Gastrocnemius medialis (tissue), 4 donors: ENCODE measurements at regions not wholly inside any gene's neighbourhood (a gene's known extent, or its start where the extent isn't known, plus 50 kb on each side); places are given as distances from the start of the nearest gene placed in this dataset.
"Not testable (repeated sequence)": the region's sequence is repeated elsewhere in the genome, so short reads cannot be mapped to it uniquely, and the experiment has no call there.

ENCODE experiments used
- ATAC-seq, 2 donors: fragments of 150-250 bp; one replicate each; pipeline ENCODE4 v1.9.1; 2016
- DNase-seq, 2 donors: peaks; one replicate each; pipeline ENCODE4 v3.0.0-alpha.2; 2019
- H3K27ac ChIP-seq, 4 donors: fragments of 200-600 bp; sonication (generic); 1 replicate in 1 of 4; 2 replicates in 3 of 4; pipeline ENCODE4 v1.5.1; 2016 to 2018; ENCODE audit warnings: mild to moderate bottlenecking in 2 of 4, moderate library complexity in 1 of 4
- H3K27me3 ChIP-seq, 3 donors: fragments of 200-600 bp; sonication (generic) in 2 of 3; 1 replicate in 1 of 3; 2 replicates in 2 of 3; pipeline versions ENCODE4 v1.5.1 to v1.6.0; 2016 to 2019; ENCODE audit warnings: mild to moderate bottlenecking in 1 of 3, moderate library complexity in 1 of 3
- H3K36me3 ChIP-seq, 2 donors: fragments of 200-600 bp; sonication (generic) in 1 of 2; one replicate each; pipeline ENCODE4 v1.5.1; 2017 to 2018
- H3K4me1 ChIP-seq, 2 donors: fragments of 200-600 bp; sonication (generic) in 1 of 2; one replicate each; pipeline ENCODE4 v1.5.1; 2016 to 2017; ENCODE audit warnings: mild to moderate bottlenecking in 2 of 2
- H3K4me3 ChIP-seq, 4 donors: fragments of 200-600 bp; sonication (generic) in 3 of 4; 1 replicate in 1 of 4; 2 replicates in 3 of 4; pipeline ENCODE4 v1.5.1; 2016 to 2019; ENCODE audit warnings: mild to moderate bottlenecking in 2 of 4
- H3K9me3 ChIP-seq, 3 donors: fragments of 200-600 bp; sonication (generic) in 2 of 3; 1 replicate in 1 of 3; 2 replicates in 2 of 3; pipeline ENCODE4 v1.5.1; 2016 to 2019
- POLR2A ChIP-seq, 2 donors: fragments of 450-650 bp; IDR thresholded peaks; one replicate each; pipeline ENCODE4 v1.6.1; 2017; ENCODE audit warnings: antibody characterized with exemption in 2 of 2, mild to moderate bottlenecking in 2 of 2, moderate library complexity in 2 of 2
- in situ Hi-C, 4 donors: fragments of 200-750 bp; cut with MboI; loops; one replicate each; pipeline versions ENCODE4 v1.15.0 to v1.8.0; 2017; ENCODE audit warnings: low sequenced_read_pairs in 4 of 4
- intact Hi-C: fragments of 100-400 bp; cut with DNase I; formaldehyde crosslinking; loops from one replicate; pipeline ENCODE4 v1.15.1; 2023; ENCODE audit warnings: low total_unique reads
- TF ChIP-seq, protein P1 (sequence below), 5 experiments: fragments of 450-650 bp in 3 of 5; fragments of 200-600 bp in 2 of 5; sonication (generic) in 2 of 5; IDR thresholded peaks in 4 of 5; conservative IDR thresholded peaks in 1 of 5; 1 replicate in 4 of 5; 2 replicates in 1 of 5; pipeline ENCODE4 v1.5.1; 2016 to 2019; ENCODE audit warnings: antibody characterized with exemption in 5 of 5, mild to moderate bottlenecking in 3 of 5, moderate library complexity in 3 of 5

DNA sequence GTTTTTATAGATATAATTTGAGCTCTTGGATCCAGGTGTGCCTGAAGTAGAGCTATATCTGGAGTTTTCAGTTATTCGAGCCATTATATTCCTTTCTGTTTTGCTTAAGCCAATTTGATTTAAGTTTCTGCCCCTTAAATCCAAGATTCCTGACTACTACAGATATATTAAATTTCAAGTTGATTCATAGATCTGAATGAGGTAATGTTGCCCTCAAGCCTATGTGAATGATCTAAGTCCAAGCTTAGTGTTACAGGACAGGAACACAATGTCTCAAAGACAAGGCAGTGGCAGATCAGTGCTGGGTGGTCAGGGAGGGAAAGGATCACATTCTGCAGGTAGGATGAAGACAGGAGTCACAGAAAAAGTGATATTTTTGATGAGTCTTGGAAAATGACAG is 75.7 kb upstream of the CTBP2 start:
- TF ChIP-seq, protein P1, sequence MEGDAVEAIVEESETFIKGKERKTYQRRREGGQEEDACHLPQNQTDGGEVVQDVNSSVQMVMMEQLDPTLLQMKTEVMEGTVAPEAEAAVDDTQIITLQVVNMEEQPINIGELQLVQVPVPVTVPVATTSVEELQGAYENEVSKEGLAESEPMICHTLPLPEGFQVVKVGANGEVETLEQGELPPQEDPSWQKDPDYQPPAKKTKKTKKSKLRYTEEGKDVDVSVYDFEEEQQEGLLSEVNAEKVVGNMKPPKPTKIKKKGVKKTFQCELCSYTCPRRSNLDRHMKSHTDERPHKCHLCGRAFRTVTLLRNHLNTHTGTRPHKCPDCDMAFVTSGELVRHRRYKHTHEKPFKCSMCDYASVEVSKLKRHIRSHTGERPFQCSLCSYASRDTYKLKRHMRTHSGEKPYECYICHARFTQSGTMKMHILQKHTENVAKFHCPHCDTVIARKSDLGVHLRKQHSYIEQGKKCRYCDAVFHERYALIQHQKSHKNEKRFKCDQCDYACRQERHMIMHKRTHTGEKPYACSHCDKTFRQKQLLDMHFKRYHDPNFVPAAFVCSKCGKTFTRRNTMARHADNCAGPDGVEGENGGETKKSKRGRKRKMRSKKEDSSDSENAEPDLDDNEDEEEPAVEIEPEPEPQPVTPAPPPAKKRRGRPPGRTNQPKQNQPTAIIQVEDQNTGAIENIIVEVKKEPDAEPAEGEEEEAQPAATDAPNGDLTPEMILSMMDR (IDR thresholded peaks at IDR 0.05 in 4 of 5, conservative IDR thresholded peaks at IDR 0.05 in 1 of 5): no peak
- TF ChIP-seq POLR2A (IDR thresholded peaks at IDR 0.05): no peak
- ATAC-seq: no peak
- H3K4me3 ChIP-seq: no peak overlapping the region
- H3K27me3 ChIP-seq: no peaks in the 10 kb centered on the region
- H3K36me3 ChIP-seq: no peaks in the 10 kb centered on the region
- DNase-seq: no peak
- H3K27ac ChIP-seq: no peak overlapping the region
- intact Hi-C loops (no loop called here), in situ Hi-C loops (no loop called here)
- H3K9me3 ChIP-seq: peaks cover 0 to 3% (median 0%) of the 10 kb centered on the region in 3 donors
- no peaks in the 10 kb centered on the region for H3K4me1 ChIP-seq

DNA sequence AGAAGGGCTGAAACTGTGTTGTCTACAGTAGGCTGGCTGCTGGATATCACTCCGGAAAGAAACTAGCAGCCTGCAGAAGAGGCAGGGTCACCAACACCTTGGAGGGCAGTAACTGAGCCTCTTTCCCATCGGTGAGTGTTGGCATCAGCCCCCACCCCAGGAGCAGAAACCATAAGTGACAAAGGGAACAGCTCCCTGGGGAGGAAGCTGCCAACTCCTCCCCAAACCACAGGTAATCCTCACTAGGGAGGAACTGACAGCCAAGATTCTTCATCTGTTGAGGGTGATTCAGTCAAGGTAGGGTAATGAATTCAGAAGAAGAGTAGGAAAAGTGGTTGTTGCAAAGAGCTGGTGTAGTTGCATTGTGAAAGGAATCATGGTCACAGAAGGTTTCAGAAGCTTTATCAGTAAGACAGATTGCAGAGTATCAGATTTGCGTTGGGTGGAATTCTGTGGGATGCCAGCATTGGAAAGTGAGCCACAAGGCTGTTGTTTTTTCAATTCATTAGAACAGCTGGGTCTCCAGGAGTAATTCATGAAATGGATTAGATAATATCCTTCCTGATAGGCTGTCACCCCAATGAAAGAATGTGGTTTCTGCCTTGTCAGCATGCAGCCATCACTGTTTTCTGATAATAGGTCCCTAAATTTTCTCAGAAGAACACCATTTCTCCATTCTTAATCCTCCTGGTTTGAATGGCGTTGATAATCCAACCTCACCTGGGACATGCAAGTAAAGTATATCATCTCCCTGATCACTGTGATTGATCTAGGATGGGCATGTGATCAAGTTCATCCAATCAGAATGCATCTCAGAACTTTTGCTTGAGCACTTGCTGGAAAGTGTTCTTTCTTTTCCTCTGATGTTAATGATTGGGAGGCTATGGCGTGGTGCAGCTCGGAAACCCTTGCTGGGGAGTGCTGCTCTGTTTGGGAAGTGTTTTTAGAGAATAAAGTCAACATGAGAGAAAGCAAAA is 75.0 kb upstream of the CTBP2 start:
- intact Hi-C loops: no loop called here
- in situ Hi-C loops: no loop called here

DNA sequence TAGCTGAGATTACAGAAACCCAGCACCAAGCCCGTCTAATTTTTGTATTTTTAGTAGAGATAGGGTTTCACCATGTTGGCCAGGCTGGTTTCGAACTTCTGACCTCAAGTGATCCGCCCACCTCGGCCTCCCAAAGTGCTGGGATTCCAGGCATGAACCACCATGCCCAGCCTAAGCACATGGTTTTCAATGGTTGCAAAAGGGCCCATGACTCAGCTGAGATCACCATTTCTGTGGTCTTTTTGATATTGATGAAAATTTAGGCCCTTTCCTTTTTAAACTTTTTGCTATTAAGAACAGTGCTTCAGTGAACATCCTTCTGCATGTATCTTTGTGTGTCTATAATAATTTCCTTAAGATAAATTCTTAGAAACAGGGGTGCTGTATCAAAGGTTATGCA is 74.2 kb upstream of the CTBP2 start:
- in situ Hi-C loops, intact Hi-C loops, H3K9me3 ChIP-seq, H3K27ac ChIP-seq, ATAC-seq, H3K4me1 ChIP-seq, H3K27me3 ChIP-seq, H3K4me3 ChIP-seq, DNase-seq, H3K36me3 ChIP-seq: not testable (repeated sequence)

More for the DNA sequence above, 75.0 kb upstream of the CTBP2 start:
- ATAC-seq: no peak
- no peaks in the 10 kb centered on the region for H3K36me3 ChIP-seq
- TF ChIP-seq POLR2A (IDR thresholded peaks at IDR 0.05): no peak
- TF ChIP-seq, protein P1 (IDR thresholded peaks at IDR 0.05 in 4 of 5, conservative IDR thresholded peaks at IDR 0.05 in 1 of 5): no peak
- H3K27ac ChIP-seq: no peak overlapping the region
- no peaks in the 10 kb centered on the region for H3K27me3 ChIP-seq
- no peak for DNase-seq
- H3K4me1 ChIP-seq: no peaks in the 10 kb centered on the region
- H3K4me3 ChIP-seq: no peak overlapping the region
- peaks cover 0 to 3% (median 0%) of the 10 kb centered on the region in 3 donors for H3K9me3 ChIP-seq

DNA sequence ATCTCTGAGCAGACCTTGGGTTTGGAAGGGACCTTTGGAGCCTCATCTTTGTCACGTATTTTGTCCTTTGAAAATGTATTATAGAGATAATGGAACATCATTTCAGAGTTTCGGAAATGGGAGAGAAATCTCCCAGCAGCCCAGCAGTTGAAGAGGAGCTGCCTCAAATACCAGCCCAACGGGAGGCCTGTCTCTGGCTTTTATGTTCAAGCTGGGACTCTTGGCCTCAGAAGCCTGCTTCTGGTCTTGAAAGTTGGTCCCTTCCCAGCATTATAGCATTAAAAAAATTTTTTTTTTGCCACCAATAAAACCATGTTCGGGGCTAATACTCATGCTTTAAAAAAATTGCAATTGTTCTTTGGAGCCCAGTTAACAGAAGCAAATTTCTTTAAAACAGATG is 73.4 kb upstream of the CTBP2 start:
- Histone ChIP-seq H3K27ac (no peak overlapping the region), H3K36me3 (no peaks in the 10 kb centered on the region), H3K4me3 (no peak overlapping the region), H3K27me3 (no peaks in the 10 kb centered on the region), H3K4me1 (no peaks in the 10 kb centered on the region), H3K9me3 (no peaks in the 10 kb centered on the region)
- ATAC-seq (no peak), DNase-seq (no peak)
- TF ChIP-seq, protein P1 (IDR thresholded peaks at IDR 0.05 in 4 of 5, conservative IDR thresholded peaks at IDR 0.05 in 1 of 5): no peak
- TF ChIP-seq POLR2A (IDR thresholded peaks at IDR 0.05): no peak
- in situ Hi-C loops (no loop called here), intact Hi-C loops (no loop called here)

DNA sequence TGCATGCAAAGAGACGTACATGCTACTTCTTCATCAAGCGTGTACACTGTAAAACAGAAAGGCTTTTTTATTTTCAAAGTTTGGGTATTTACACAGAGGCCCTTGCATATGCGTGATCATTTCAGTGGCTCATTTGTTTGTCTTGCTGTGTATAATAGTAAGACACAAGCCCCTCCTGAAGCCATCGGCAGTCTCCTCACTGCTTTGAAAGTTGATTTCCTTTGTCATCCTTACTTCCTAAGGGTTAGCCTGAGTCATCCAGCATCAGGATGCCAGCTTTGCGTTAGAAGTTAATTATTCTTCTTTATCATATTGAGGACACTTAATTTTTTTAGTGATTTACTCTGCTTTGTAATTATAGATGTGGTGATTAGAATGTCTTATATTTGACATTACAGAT is 72.5 kb upstream of the CTBP2 start:
- no peak overlapping the region for H3K27ac ChIP-seq
- no peak overlapping the region for H3K4me3 ChIP-seq
- H3K9me3 ChIP-seq: no peaks in the 10 kb centered on the region
- no peak for TF ChIP-seq POLR2A (IDR thresholded peaks at IDR 0.05)
- TF ChIP-seq, protein P1 (IDR thresholded peaks at IDR 0.05 in 4 of 5, conservative IDR thresholded peaks at IDR 0.05 in 1 of 5): no peak
- H3K36me3 ChIP-seq: no peaks in the 10 kb centered on the region
- no peaks in the 10 kb centered on the region for H3K27me3 ChIP-seq
- ATAC-seq (no peak), DNase-seq (no peak)
- H3K4me1 ChIP-seq: no peaks in the 10 kb centered on the region
- in situ Hi-C loops: no loop called here
- intact Hi-C loops: no loop called here
